SHP77 (cell line): ENCODE measurements at regions not wholly inside any gene's neighbourhood (a gene's known extent, or its start where the extent isn't known, plus 50 kb on each side); places are given as distances from the start of the nearest gene placed in this dataset.
"Not testable (repeated sequence)": the region's sequence is repeated elsewhere in the genome, so short reads cannot be mapped to it uniquely, and the experiment has no call there.

Experiments
- DNase-seq, 2 experiments: peaks; one replicate each; lab custom pipeline; 2025; lab: John Stamatoyannopoulos, UW

DNA sequence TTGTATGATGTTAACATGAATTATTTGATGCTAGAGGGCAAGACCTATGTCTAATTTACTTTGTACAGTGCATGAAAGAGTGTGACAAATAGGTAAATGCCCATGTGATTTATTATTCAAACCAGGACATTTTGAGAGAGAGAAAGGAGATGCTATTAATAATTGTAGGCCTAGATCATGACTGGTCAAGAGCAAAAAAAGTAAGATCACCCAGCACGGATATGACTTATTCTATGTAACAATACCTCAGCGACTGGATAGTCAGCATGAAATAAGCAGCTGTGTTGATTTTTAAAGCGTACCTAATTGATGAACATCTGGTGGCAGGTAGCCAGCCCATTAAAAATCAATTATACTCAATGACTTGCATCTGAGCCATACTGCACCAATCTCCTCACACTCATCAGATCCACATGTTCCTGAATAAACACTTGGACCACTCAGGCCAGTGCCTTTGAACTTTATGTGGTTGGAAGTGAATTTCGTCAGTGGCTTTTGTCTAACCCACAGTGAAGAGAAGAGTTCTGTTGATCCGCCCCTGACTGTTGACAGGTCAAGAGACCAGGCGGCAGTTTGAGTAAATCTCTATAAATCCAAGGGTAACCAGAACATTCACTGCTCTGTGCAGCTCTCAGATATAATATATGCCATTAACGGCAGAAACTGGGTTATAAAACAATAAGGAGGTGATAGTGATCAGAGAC, 435.3 kb downstream of the MDFIC start:
- peak; percentile 40 to 44 for DNase-seq

DNA sequence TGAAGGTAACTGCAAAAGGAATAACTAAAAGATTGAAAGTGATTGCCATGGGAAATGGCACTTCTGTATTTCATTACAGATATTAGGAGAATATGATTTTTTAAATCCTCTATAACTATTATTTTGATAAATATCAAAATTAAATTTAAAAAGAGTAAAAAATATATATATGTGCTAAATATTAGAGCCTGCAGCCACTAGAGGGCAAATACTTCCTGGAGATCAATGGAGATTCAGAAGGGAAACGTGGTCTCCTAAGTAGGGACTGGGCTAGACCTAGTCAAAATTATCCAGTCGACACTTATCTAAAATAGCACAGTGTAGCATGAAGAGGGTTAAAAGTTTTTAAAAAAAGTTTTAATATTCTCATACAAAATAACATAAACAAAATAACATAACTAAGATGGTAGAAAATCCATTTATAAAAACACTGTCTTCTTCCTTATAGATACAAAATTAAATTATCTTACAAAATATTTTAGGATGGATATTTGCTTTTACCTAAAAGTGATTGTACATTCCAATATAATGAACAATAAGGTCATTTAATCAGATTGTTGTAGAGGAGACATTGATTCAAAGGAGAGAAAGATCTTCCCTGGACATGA, 434.3 kb downstream of the MDFIC start:
- DNase-seq, result peak; percentile 8 to 10

DNA sequence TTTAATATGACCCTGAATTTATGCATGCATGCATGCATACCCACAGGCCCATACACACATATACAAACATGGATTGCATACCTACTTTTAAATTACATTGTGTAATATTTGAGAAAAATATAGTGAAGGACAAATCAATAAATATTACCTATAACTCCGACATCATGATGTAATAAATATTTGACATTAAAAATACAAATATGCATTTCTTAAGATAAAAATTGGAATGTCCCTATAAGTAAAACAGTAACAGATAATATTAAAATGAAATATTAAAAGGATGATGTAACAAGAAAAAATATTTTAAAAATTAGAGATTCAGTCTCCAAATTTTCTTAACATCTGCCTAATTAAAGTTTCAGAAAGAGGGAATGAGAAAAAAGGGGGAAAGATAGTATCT, 433.0 kb downstream of the MDFIC start:
- no peak for DNase-seq

DNA sequence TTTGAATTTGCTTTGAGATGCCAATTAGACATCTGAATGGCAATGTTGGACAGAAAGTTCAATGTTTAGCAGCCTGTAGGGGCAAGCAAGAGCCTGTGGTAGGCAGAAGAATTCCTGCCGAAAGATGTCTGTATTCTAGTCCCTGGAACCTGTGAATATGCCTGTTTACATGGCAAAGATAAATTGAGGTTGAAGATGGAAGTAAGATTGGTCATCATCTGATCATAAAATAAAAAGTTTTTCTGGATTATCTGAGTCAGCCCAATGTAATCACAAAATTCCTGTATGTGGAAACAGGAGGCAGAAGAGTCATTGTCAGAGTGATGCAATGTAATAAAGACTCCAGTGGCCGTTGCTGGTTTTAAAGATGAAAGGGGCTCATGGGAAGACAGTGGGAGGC, 430.5 kb downstream of the MDFIC start:
- no peak for DNase-seq

DNA sequence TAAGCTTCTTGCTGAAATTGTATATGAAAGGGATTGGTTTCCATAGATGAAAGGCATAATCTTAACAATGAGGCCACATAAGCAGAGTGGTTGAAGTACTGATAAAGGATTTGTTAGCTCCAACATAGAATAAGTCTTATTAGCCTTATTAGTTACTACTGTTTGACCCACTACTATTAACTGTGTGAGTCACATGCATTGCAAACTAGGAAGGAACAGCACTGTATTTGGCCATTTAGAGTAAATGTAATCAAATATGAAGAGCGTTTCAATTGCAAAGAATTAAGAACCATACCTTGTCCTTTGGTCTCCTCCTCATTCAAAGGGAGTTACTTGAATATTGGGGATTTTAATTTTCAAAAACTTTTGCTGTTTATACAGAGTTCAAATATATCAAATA, 428.9 kb downstream of the MDFIC start:
- DNase-seq, result no peak

DNA sequence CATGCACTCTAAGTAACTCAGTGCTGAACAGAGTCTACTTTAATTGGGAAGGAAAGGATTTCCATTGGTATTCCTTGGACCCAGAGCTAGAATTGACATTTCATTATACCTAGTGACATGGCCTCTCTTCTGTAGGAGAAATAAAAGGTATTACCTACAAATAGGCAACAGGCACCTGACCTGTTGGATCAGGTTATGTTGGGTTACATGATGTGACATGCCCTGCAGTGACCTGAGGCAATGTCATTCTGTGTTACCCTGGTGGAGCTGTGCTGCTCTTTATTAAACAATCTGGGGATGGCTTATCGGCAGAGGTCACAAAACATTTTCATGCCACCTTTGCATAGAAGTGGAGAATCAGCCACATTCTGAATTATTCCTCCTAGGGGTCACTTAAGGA, 427.7 kb downstream of the MDFIC start:
- DNase-seq, result no peak

DNA sequence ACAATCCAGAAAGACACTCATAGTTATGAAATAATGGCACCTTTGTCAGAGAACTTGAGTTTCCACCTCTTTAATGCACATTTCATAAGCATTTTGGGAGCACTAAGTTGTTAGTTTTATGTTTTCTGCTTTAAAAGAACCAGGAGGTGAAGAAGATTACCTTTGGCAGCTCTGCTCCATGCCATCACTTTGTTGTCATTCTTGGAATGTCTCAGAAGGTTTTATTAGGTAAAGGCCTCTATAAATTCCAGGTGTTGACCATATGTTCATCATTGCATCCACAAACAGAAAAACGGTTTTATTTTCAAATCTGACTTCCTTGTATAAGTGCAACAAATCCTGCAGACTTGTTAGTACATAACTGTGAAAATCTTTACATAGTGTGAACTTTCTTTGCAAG, 424.8 kb downstream of the MDFIC start:
- no peak for DNase-seq

DNA sequence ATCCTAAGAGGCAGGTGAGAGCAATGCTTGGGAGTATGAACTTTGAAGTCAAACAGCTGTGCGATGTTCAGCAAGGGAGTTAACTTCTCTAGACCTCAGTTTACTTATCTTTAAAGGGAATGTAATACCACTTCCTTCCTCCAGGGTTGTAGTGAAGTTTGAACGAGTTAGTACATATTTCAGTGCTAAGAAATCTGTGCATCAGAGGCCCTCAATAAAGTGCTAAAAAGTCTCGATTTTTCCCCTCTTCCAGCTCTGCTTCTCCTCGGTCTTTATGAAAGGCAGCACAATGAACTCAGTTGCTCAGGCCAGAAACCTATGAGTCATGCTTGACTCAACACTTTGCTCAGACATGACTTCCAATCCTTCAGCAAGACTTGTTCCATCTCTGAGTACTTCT, 418.9 kb downstream of the MDFIC start:
- DNase-seq, result no peak

DNA sequence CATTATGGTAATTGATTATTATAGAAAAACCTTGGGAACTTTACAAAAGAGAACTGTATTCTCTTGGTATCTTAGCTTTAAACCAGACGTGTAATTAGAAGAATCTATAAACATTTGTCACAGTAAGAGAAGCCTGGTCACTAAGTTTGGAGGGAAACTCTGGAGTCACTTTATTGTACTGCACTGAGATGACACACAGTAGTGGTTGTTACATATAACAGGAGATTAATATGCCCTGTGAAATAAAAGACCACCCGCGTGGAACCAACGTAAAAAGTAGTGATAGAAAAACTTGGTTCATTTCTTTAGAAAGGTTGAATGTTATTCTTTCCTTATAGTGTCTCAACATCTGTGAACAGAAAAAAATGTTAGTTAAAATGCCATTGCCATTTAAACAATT, 416.1 kb downstream of the MDFIC start:
- DNase-seq, result no peak

DNA sequence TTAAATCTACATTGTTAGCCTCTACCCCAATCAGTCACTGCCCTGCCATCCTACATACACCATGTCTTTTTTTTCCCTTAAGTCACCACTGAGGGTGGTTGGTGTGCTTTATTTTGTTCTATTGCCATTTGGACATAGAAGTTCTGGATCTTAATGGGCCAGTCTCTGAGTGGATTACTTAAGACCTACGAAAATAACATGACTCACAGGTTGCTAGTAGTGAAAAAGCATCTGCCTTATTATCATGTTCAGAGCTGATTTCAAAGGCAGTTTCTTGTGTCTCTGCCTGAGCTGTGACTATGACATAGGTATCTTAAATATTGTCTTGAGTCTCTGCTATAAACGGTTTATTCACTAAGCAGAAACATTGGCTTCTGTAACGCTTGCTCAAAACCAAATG, 410.8 kb downstream of the MDFIC start:
- no peak for DNase-seq

DNA sequence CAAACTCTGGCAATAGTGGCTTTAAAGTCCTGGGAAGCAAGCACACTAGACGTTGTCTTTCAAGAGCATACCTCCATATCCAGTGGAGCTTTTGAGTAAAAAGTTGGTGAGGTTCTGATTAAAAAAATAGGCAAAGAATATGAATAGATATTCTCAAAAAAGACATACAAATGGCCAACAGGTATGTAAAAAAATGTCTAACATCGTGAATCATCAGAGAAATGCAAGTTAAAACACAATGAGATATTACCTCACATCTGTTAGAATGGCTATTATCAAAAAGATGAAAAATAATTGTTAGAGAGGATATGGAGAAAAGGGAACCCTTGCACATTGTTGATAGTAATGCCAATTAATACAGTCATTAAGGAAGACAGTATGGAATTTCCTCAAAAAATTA, 407.1 kb downstream of the MDFIC start:
- DNase-seq, result no peak

DNA sequence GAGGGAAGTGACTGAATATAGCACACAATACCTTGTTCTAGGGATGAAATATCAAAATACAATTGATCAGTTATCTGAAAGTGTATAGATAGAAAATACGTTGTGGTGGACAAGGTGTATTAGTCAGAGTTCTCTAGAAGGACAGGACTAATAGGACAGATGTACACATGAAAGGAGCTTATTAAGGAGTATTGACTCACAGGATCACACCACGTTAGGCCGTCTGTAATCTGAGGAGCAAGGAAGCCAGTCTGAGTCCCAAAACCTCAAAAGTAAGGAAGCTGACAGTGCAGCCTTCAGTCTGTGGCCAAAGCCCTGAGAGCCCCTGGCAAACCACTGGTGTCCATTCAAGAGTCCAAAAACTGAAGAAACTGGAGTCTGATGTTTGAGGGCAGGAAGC, 406.1 kb downstream of the MDFIC start:
- DNase-seq, result no peak

DNA sequence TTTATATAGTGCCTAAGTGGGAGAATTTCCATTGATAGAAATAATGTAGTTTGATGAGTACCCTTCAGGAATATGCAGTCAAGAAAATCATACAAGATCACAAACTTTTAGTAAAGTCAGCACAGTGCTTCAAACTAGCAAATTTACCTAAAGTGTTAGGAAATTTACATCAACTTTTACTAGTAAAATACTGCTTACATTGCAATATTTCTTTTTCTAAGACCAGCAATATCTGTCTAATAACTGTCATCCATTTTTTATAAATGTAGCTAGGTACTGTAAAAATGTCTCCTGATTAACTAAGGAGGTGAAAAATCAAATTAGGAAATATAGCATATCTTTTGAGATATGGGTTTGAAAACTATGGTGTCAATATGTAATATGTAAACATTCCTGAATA, 405.4 kb downstream of the MDFIC start:
- DNase-seq, result no peak

DNA sequence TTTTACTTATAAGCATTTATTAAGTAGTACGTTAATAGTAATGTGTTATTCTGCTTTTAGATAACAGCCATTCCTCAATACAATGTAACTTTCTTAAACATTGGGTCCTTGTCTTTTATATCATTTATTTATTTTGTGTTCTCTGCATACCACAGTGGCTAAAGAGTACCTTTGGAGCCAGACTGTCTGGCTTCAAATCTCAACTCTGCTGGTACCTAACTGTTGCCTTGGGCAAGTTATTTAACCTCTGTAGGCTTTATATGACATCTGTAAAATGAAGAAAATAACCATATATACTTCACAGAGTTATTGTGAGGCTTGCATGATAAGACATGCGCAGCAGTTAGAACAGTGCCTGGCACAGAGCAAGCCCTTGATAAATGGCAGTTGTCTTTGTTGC, 397.6 kb downstream of the MDFIC start:
- DNase-seq, result no peak

DNA sequence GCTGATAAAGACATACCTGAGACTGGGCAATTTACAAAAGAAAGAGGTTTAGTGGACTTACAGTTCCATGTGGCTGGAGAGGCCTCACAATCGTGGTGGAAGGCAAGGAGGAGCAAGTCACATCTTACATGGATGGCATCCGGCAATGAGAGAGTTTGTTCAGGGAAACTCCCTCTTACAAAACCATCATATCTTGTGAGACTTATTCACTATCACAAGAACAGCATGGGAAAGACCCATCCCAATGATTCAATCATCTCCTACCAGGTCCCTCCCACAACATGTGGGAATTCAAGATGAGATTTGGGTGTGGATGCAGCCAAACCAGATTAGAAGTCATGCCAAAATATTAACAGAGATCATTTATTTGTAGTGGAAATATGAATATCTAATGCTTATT, 388.4 kb downstream of the MDFIC start:
- DNase-seq, result not testable (repeated sequence)

DNA sequence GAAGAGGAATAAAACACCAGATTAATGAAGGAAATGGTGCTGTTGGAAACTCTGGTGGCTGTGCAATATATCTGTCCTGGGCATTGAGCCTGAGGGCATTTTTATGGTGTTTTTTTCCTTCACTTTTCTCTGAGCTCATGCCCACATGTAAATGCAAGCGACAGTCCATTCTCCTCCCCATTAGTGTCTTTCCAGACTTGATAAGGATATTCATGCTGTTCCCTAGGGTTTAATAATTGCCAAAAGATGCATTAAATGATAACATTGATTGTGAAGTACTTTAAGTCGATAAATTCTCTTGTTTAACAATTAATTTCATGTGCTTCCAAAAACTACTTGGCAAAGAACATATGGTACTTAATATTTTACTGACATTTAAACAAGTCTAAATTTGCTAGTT, 384.7 kb downstream of the MDFIC start:
- DNase-seq, result no peak

DNA sequence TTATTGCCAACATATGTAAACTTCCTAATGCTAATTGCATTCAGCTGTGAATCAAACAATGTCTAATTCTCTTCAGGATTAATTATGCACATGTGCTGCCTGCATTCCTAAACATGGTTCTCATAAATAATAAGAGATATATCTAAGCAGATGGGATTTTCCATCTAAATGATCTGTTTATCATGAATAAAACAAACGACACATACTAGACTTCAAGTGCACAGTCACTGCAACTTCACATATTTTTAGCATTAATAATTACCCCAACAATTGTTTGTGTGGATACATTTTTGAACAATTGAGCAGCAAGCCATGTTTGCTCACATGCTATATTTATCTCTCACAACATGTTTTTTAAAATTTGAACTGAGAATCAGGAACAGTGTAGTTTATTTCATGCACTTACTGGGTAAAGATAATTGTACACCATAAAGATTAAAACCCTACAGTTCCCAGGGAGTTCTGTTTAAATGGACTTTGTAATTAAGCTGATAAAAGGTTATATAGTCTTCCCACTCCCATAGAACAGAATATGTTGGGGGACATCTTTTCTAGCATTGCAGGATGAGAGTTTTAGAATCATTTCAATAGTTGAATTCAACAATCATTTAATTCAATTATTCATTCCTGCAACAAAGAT, 378.5 kb downstream of the MDFIC start:
- no peak for DNase-seq

DNA sequence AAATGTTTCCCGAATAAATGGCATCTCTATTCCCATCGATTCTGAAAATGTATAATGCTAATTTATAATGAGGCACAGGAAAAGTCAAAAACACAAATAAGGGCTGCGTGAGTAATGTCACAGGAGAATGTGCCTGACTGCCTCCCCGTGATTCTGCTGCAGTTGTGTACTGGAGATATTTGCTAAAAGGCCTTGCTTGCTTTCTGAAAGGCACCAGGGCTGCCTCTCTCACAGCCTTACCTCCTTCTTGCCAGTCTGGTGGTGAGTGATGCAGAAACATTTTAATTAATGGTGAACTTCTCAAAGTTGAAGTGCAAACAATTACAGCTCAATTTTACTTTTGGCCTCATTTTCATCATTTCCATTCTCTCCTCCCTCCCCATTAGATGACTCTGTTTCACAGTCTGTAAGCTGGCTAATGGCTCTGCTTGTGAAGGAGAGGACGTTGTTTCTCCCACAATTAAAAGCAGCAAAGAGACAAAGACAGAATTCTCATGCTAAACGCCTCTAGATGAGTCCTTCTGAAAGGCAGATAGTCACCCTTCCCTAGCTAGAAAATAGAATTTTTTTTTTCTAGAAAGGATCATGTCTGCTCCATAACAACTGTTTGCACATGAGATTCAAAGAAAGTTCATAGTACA, 377.6 kb downstream of the MDFIC start:
- DNase-seq, result no peak

DNA sequence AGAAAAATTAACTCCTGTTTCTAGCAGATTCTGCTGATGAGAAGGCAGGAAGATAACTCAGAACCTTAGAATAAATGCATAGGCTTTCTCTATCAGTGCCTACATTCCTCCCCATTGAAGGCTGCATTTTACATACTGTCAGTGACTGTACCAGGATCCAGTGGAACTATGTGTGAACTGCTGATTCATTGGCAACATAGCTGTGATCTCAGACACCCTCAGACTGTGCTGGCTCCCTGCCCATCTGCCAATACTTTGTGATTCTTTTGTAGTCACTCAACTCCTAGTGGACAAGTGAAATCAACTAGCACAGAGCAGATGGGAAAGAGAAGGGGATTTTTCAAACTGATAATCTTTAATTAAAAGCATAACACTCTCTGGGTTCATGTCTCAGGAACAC, 375.8 kb downstream of the MDFIC start:
- DNase-seq, result no peak

DNA sequence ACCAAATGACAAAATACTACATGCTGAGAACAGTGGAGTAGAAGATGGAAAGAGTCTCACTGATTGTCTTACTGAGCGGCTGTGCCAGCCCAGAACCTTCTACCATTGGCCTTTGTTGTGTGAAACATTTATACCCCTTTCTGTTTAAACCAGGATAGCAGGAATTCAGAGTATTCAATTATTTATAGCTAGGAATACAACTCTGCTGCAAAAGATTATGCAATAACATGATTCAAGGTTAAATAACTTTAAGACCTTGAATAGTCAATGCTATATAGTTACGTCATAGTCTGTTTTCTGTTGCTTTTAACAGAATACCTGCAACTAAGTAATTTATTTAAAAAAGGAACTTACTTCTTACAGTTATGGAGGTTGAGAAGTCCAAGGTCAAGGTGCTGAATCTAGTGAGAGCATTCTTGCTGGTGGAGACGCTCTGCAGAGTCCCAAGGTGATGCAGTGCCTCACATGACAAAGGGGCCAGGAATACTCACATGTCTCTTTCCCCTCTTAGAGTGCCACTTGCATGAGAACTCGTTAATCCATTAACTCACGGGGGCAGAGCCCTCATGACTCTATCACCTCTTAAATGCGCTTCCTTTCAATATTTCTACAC, 371.8 kb downstream of the MDFIC start:
- DNase-seq, result no peak

DNA sequence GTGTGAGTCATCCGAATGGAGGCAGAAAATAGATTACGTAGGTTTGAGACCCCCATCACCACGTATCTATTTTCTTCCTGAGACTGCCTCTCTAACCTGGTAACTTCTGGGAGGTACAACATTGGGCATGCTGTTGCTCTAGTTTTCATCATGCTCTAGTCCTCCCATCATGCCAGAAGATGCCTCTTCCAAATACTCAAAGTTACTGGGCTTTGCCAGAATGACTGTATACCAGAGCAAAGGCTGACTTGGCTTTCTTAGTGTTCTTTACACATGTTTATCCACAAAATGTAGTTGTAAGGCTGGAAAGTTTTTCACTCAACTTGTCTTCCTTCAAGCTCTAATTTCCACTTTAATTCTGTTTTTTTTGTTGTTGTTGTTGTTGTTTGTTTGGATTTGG, 370.5 kb downstream of the MDFIC start:
- DNase-seq, result no peak

DNA sequence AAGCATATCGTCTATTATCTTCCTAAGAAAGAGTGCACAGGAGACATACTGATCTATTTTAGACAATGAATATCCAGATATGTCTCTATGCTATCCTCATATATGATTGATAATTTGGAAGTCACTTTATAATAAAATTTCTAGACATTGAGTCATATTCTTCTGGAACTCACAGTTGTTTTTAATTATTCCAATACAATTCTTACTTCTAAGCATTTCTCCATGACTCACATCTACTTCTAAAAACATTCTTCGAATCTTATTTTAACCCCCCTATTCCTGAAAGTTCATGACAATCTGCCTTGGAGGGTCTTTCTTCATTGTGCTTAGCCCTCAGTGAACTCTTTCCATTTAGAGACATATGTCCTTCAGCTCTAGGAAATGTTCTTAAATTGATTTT, 368.1 kb downstream of the MDFIC start:
- no peak for DNase-seq

DNA sequence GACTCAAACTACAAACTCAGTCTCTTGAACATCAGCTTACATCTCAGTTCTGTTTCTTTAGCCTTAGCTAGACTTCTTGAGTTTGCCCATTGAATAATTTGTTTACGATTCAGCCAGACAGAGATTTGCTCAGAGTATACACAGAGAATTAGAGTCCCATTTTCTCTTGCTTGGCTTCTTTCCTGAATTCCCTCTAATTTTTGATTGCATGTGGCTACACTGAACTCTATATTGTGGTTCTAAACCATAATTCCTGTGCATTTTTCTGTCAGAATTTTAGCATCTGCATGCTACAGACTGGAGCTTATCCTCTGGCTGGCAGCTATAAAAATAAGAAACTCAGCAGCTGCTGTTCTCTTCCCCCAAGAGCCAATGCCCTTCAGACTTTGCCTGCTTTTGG, 354.9 kb downstream of the MDFIC start:
- no peak for DNase-seq
